Stimulated activated naive CD8-positive, alpha-beta T cell treated with anti-CD3 and anti-CD28 coated beads, Interleukin-15, Interleukin-2, amounts not matched to agents 100 ng/mL and 50 ng/mL, for 24 hours (primary cell): ENCODE measurements at regions not wholly inside any gene's neighbourhood (a gene's known extent, or its start where the extent isn't known, plus 50 kb on each side); places are given as distances from the start of the nearest gene placed in this dataset.

Source experiments
- H3K27ac Mint-ChIP-seq: one replicate; pipeline ENCODE4 v1.8.0; 2021; ENCODE audit warnings: mild to moderate bottlenecking, mixed read lengths
- H3K27me3 Mint-ChIP-seq: one replicate; pipeline ENCODE4 v1.8.0; 2021; ENCODE audit warnings: mixed read lengths
- H3K36me3 Mint-ChIP-seq: one replicate; pipeline ENCODE4 v1.8.0; 2021; ENCODE audit warnings: low read depth, mixed read lengths
- H3K4me1 Mint-ChIP-seq: one replicate; pipeline ENCODE4 v1.8.0; 2021; ENCODE audit warnings: low read depth, mixed read lengths
- H3K4me3 Mint-ChIP-seq: one replicate; pipeline ENCODE4 v1.8.0; 2021; ENCODE audit warnings: mild to moderate bottlenecking, mixed read lengths
- H3K9me3 Mint-ChIP-seq: one replicate; pipeline ENCODE4 v1.8.0; 2021; ENCODE audit warnings: mixed read lengths

DNA sequence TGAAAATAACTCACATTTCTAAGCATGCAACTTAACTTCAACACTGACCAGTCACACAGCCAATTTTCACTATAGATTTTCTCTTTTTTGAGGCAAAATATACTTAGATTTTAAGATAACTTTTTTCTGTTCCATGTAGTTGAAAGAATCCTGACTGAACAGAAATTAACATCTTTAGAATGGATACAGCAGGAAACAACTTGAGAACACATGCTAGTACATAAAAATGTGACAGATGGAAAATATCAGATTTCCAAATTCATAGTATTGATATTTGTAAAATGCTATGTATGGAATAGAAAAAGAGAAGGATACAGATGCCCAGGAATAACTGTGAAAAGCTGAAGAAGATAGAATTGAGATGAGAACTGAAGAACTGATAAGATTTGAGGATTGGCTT, 1270.6 kb downstream of the KCNT2 start:
- Mint-ChIP-seq H3K4me3 (no peak overlapping the region), H3K27me3 (no peaks in the 10 kb centered on the region), H3K4me1 (no peaks in the 10 kb centered on the region), H3K36me3 (no peaks in the 10 kb centered on the region), H3K27ac (no peak overlapping the region), H3K9me3 (no peaks in the 10 kb centered on the region)

GRCh38 chr1:195336812-195337211, 1271.4 kb downstream of the KCNT2 start:
- no peaks in the 10 kb centered on the region for H3K4me1 Mint-ChIP-seq
- no peak overlapping the region for H3K27ac Mint-ChIP-seq
- no peak overlapping the region for H3K4me3 Mint-ChIP-seq
- H3K9me3 Mint-ChIP-seq = no peaks in the 10 kb centered on the region
- H3K27me3 Mint-ChIP-seq = no peaks in the 10 kb centered on the region
- no peaks in the 10 kb centered on the region for H3K36me3 Mint-ChIP-seq

DNA sequence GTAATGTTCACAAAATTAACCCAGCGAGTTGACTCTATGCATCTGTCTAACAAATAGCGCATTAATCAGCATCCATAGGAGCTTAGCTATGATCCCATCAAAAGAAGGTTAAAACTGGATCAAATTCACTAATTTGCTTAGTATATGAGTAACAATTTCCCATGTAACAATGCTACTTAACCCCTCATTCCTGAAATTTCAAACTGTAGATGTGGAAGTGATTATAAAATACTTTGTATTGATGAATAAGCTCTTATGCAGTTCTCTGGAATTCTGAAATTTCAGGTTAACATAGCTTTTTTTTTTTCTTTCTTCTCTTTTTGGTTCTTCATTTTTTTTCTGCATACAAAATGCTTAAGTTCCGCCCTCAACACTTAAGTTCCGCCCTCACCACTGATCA, 1272.7 kb downstream of the KCNT2 start:
- no peaks in the 10 kb centered on the region for H3K9me3 Mint-ChIP-seq
- no peak overlapping the region for H3K4me3 Mint-ChIP-seq
- no peaks in the 10 kb centered on the region for H3K36me3 Mint-ChIP-seq
- H3K27me3 Mint-ChIP-seq = no peaks in the 10 kb centered on the region
- no peak overlapping the region for H3K27ac Mint-ChIP-seq
- H3K4me1 Mint-ChIP-seq = no peaks in the 10 kb centered on the region

GRCh38 chr1:195332102-195332501, 1276.1 kb downstream of the KCNT2 start:
- H3K4me3 Mint-ChIP-seq = no peak overlapping the region
- H3K9me3 Mint-ChIP-seq = no peaks in the 10 kb centered on the region
- no peaks in the 10 kb centered on the region for H3K27me3 Mint-ChIP-seq

DNA sequence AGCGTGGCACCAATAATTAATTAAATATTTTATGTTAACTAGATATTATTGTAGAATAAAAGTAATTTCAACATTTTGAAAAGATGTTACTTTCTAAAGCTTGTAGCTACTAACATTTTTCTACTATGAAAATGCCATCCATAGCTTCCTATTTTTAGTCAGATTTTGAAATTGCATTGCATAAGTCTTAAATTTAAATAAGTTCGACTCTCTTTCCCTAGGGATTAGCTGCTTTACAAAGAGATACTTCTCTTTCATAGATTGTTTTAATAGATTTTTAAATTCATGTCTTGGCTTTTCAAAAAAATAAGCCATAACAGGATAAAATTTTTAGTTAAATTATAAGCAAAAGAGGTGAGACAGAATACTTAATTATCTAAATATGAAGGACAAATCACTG, 1279.6 kb downstream of the KCNT2 start:
- H3K27me3 Mint-ChIP-seq = no peaks in the 10 kb centered on the region
- H3K36me3 Mint-ChIP-seq = no peaks in the 10 kb centered on the region
- H3K27ac Mint-ChIP-seq = no peak overlapping the region
- H3K4me1 Mint-ChIP-seq = no peaks in the 10 kb centered on the region
- H3K4me3 Mint-ChIP-seq = no peak overlapping the region
- H3K9me3 Mint-ChIP-seq = no peaks in the 10 kb centered on the region

More at GRCh38 chr1:195332102-195332501, 1276.1 kb downstream of the KCNT2 start:
- no peaks in the 10 kb centered on the region for H3K36me3 Mint-ChIP-seq
- no peaks in the 10 kb centered on the region for H3K4me1 Mint-ChIP-seq
- no peak overlapping the region for H3K27ac Mint-ChIP-seq

GRCh38 chr1:195328102-195328501, 1280.1 kb downstream of the KCNT2 start:
- Mint-ChIP-seq H3K4me3 (no peak overlapping the region), H3K36me3 (no peaks in the 10 kb centered on the region), H3K27me3 (no peaks in the 10 kb centered on the region), H3K9me3 (no peaks in the 10 kb centered on the region), H3K27ac (no peak overlapping the region), H3K4me1 (no peaks in the 10 kb centered on the region)

DNA sequence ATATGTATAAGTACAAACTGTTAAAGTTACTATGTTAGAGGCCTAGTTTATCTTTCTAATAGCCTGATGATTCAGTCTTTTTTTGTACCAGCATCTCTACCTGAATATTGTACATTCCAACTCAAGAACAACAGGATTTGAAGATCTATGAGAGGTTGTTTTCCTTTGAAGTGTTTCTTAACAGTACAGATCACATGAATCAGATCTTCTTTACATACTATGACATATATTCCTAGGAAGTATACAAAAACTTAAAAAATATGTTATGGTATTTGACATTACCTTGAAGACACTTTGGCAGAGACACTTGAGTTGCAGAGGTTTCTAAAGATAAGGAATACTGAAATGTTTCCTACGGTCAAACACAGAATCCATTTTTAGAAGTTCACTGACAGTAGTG, 1280.9 kb downstream of the KCNT2 start:
- no peaks in the 10 kb centered on the region for H3K27me3 Mint-ChIP-seq
- no peaks in the 10 kb centered on the region for H3K4me1 Mint-ChIP-seq
- no peaks in the 10 kb centered on the region for H3K36me3 Mint-ChIP-seq
- H3K27ac Mint-ChIP-seq = no peak overlapping the region
- H3K4me3 Mint-ChIP-seq = no peak overlapping the region
- no peaks in the 10 kb centered on the region for H3K9me3 Mint-ChIP-seq

GRCh38 chr1:195326325-195326724, 1281.9 kb downstream of the KCNT2 start:
- Mint-ChIP-seq H3K9me3 (no peaks in the 10 kb centered on the region), H3K4me1 (no peaks in the 10 kb centered on the region), H3K4me3 (no peak overlapping the region), H3K36me3 (no peaks in the 10 kb centered on the region), H3K27ac (no peak overlapping the region), H3K27me3 (no peaks in the 10 kb centered on the region)

DNA sequence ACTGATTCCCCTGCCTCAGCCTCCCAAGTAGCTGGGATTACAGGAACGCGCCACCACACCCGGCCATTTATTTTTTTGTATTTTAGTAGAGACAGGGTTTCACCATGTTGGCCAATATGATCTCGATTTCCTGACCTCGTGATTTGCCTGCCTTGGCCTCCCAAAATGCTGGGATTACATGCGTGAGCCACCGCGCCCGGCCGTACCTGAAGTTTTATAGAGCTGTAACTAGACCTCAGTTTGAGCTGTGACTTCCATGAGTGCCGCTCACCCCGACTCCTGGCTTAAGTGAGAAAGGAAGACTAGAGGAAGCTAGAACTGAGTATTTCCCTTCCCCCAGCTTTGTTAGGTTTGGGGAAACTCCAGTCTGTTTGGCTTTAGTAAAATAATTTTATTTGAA, 1283.1 kb downstream of the KCNT2 start:
- H3K4me1 Mint-ChIP-seq = no peaks in the 10 kb centered on the region
- H3K36me3 Mint-ChIP-seq = no peaks in the 10 kb centered on the region
- H3K9me3 Mint-ChIP-seq = no peaks in the 10 kb centered on the region
- H3K27me3 Mint-ChIP-seq = no peaks in the 10 kb centered on the region
- H3K27ac Mint-ChIP-seq = no peak overlapping the region
- H3K4me3 Mint-ChIP-seq = no peak overlapping the region

GRCh38 chr1:195306281-195306680, 1302.0 kb downstream of the KCNT2 start:
- Mint-ChIP-seq H3K4me1 (no peaks in the 10 kb centered on the region), H3K4me3 (no peak overlapping the region), H3K9me3 (peaks cover 3% of the 10 kb centered on the region), H3K36me3 (no peaks in the 10 kb centered on the region), H3K27me3 (no peaks in the 10 kb centered on the region), H3K27ac (no peak overlapping the region)

DNA sequence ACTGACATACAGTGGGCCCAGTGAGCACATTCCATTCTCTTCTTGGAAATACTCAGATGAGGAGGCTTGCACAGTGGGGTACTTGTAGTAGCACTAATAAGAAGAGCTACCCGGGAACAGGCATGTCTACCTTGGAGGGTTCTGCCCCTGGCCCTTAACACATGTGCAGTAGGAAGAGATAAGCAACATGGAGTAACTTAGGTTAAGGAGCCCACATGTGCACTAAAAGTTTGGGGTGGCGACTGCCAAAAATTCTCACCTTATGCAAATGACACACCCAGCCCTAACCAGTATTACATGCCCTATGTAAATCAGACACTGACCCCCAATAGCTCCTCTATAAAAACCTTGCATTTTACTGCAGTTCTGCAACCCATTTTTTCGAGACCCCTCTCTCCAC, 1313.3 kb downstream of the KCNT2 start:
- Mint-ChIP-seq H3K27ac (no peak overlapping the region), H3K4me3 (no peak overlapping the region), H3K36me3 (no peaks in the 10 kb centered on the region), H3K4me1 (no peaks in the 10 kb centered on the region), H3K9me3 (no peaks in the 10 kb centered on the region), H3K27me3 (no peaks in the 10 kb centered on the region)

GRCh38 chr1:195278644-195279043, 1329.6 kb downstream of the KCNT2 start:
- H3K4me1 Mint-ChIP-seq = no peaks in the 10 kb centered on the region
- H3K27me3 Mint-ChIP-seq = no peaks in the 10 kb centered on the region
- H3K9me3 Mint-ChIP-seq = no peaks in the 10 kb centered on the region
- H3K27ac Mint-ChIP-seq = no peak overlapping the region
- H3K4me3 Mint-ChIP-seq = no peak overlapping the region
- no peaks in the 10 kb centered on the region for H3K36me3 Mint-ChIP-seq

GRCh38 chr1:195275710-195276109, 1332.5 kb downstream of the KCNT2 start:
- Mint-ChIP-seq H3K4me1 (no peaks in the 10 kb centered on the region), H3K36me3 (no peaks in the 10 kb centered on the region), H3K27me3 (no peaks in the 10 kb centered on the region), H3K4me3 (no peak overlapping the region), H3K27ac (no peak overlapping the region), H3K9me3 (no peaks in the 10 kb centered on the region)

GRCh38 chr1:195251900-195252299, 1356.3 kb downstream of the KCNT2 start:
- no peaks in the 10 kb centered on the region for H3K36me3 Mint-ChIP-seq
- H3K9me3 Mint-ChIP-seq = no peaks in the 10 kb centered on the region
- no peak overlapping the region for H3K4me3 Mint-ChIP-seq
- no peaks in the 10 kb centered on the region for H3K27me3 Mint-ChIP-seq
- H3K27ac Mint-ChIP-seq = no peak overlapping the region
- H3K4me1 Mint-ChIP-seq = no peaks in the 10 kb centered on the region

- Mint-ChIP-seq H3K27me3 (no peaks in the 10 kb centered on the region), H3K4me3 (no peak overlapping the region), H3K27ac (no peak overlapping the region), H3K36me3 (no peaks in the 10 kb centered on the region), H3K4me1 (no peaks in the 10 kb centered on the region), H3K9me3 (peaks cover 3% of the 10 kb centered on the region)
Observed at GRCh38 chr1:195243492-195243891, 1364.7 kb downstream of the KCNT2 start.

GRCh38 chr1:195241066-195241465, 1367.2 kb downstream of the KCNT2 start:
- Mint-ChIP-seq H3K4me3 (no peak overlapping the region), H3K4me1 (no peaks in the 10 kb centered on the region)

GRCh38 chr1:195238313-195238712, 1369.9 kb downstream of the KCNT2 start:
- H3K4me3 Mint-ChIP-seq = no peak overlapping the region
- no peaks in the 10 kb centered on the region for H3K4me1 Mint-ChIP-seq
- H3K27ac Mint-ChIP-seq = no peak overlapping the region
- no peaks in the 10 kb centered on the region for H3K27me3 Mint-ChIP-seq
- H3K36me3 Mint-ChIP-seq = no peaks in the 10 kb centered on the region
- H3K9me3 Mint-ChIP-seq = no peaks in the 10 kb centered on the region

More at GRCh38 chr1:195241066-195241465, 1367.2 kb downstream of the KCNT2 start:
- Mint-ChIP-seq H3K27ac (no peak overlapping the region), H3K9me3 (peaks cover 3% of the 10 kb centered on the region), H3K36me3 (no peaks in the 10 kb centered on the region), H3K27me3 (no peaks in the 10 kb centered on the region)
